Naive thymus-derived CD8-positive, alpha-beta T cell (primary cell): ENCODE measurements at regions not wholly inside any gene's neighbourhood (a gene's known extent, or its start where the extent isn't known, plus 50 kb on each side); places are given as distances from the start of the nearest gene placed in this dataset.

Experiments used
- ATAC-seq, 2 donors: fragments of 150-1000 bp; cut with Tn5 transposase in 1 of 2; sonication (Bioruptor Pico), chemical (Tn5 transposase) in 1 of 2; 1 replicate in 1 of 2; 2 replicates in 1 of 2; pipeline ENCODE4 v1.10.0; 2021; ENCODE audit warnings: mild to moderate bottlenecking in 2 of 2, moderate library complexity in 2 of 2
- POLR2A ChIA-PET: fragments of 350-600 bp; sonication (Branson Sonifier 250); formaldehyde crosslinking; loops from one replicate; lab custom pipeline; 2021; ENCODE audit warnings: antibody characterized with exemption; lab: Charles Lee
- DNase-seq, 10 donors: peaks; one replicate each; pipeline versions ENCODE4 v3.0.0 to v3.0.0-alpha.2; 2020 to 2022
- H3K27ac Mint-ChIP-seq, 10 donors: one replicate each; pipeline ENCODE4 v1.8.0; 2020 to 2022; ENCODE audit warnings: mild to moderate bottlenecking in 10 of 10, mixed read lengths in 10 of 10, moderate library complexity in 4 of 10, inconsistent platforms in 1 of 10
- H3K27me3 Mint-ChIP-seq, 5 donors: one replicate each; pipeline ENCODE4 v1.8.0; 2021 to 2022; ENCODE audit warnings: mixed read lengths in 5 of 5
- H3K36me3 Mint-ChIP-seq, 3 donors: one replicate each; pipeline ENCODE4 v1.8.0; 2020 to 2022; ENCODE audit warnings: mixed read lengths in 3 of 3, mild to moderate bottlenecking in 2 of 3, inconsistent platforms in 1 of 3
- H3K4me1 Mint-ChIP-seq, 4 donors: one replicate each; pipeline ENCODE4 v1.8.0; 2021 to 2022; ENCODE audit warnings: mixed read lengths in 4 of 4
- H3K4me3 Mint-ChIP-seq, 10 donors: one replicate each; pipeline ENCODE4 v1.8.0; 2020 to 2022; ENCODE audit warnings: mild to moderate bottlenecking in 10 of 10, mixed read lengths in 10 of 10, moderate library complexity in 6 of 10, inconsistent platforms in 1 of 10
- H3K9me3 Mint-ChIP-seq, 9 donors: one replicate each; pipeline ENCODE4 v1.8.0; 2020 to 2022; ENCODE audit warnings: mixed read lengths in 9 of 9, mild to moderate bottlenecking in 3 of 9, inconsistent platforms in 1 of 9, moderate library complexity in 1 of 9

DNA sequence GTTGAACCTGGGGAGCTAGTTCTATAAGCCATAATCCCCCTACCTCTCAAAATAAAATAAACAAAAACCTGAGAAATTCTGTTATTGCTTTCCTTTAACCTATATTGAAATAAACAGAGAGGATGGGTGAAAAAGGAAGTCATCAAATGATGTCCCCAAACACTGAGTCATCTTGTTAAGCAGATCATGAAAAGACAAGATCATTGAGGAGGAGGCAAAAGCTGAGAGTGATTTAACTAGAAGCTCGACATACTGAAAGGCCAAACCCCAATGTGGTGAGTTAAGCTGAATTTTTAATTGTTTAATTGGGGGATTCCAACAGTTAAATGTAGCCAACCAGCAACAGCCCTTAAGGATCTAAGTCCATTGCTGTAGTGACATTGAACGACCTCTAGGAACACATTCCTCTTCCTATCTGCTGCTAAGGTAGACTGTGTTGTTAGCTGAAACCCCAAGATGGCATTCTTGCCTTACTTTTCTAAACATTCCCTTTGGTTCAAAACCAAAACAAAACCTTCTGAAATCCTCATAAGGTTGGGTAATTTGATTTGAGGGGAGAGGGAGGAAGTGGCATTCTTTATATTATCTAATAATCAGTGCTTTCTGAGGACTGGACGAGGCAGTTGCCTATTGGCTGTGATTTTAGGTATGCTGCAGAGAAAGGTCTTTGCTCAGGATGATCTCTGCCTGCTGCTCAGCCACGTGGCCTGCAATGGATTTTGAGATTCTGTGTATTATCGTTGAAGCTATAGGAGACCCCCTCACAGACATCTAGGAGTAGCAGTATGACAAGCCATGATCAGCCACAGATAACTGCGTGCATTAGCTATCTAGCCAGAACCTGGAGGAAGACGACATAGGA, 62.7 kb upstream of the BNIP2 start:
- POLR2A ChIA-PET: interaction anchor here (0.6 to 1.7 kb wide), 5 partner anchors 38 to 375 kb away, joined by 3 to 11 read pairs (median 4); no protein-coding TSS in a partner anchor
- H3K27me3 Mint-ChIP-seq: peaks cover 0 to 5% (median 0%) of the 10 kb centered on the region in 5 donors
- no peaks in the 10 kb centered on the region for H3K9me3 Mint-ChIP-seq
- H3K4me3 Mint-ChIP-seq: peak overlapping the region in 1 of 10 donors; percentile 5
- DNase-seq (peak in 5 of 10 donors; percentile 18 to 75 (median 57)), ATAC-seq (peak; percentile 99 to 100)
- H3K27ac Mint-ChIP-seq: peak overlapping the region in 5 of 10 donors; percentile 1 to 28 (median 11)
- H3K4me1 Mint-ChIP-seq: peaks cover 2 to 16% (median 11%) of the 10 kb centered on the region in 4 donors
- no peaks in the 10 kb centered on the region for H3K36me3 Mint-ChIP-seq

GRCh38 chr15:59746777-59747176, 57.7 kb upstream of the BNIP2 start:
- Mint-ChIP-seq H3K27me3 (peaks cover 2 to 14% (median 7%) of the 10 kb centered on the region in 5 donors), H3K4me1 (peaks cover 0 to 3% (median 1%) of the 10 kb centered on the region in 4 donors), H3K4me3 (no peak overlapping the region), H3K36me3 (peaks cover 0 to 10% (median 9%) of the 10 kb centered on the region in 3 donors), H3K9me3 (peaks cover 0 to 16% (median 9%) of the 10 kb centered on the region in 9 donors), H3K27ac (no peak overlapping the region)
- DNase-seq: no peak
- no peak for ATAC-seq
- POLR2A ChIA-PET: interaction anchor here (0.6 kb wide), 1 partner anchor 22 kb away, joined by 3 read pairs; no protein-coding TSS in a partner anchor

DNA sequence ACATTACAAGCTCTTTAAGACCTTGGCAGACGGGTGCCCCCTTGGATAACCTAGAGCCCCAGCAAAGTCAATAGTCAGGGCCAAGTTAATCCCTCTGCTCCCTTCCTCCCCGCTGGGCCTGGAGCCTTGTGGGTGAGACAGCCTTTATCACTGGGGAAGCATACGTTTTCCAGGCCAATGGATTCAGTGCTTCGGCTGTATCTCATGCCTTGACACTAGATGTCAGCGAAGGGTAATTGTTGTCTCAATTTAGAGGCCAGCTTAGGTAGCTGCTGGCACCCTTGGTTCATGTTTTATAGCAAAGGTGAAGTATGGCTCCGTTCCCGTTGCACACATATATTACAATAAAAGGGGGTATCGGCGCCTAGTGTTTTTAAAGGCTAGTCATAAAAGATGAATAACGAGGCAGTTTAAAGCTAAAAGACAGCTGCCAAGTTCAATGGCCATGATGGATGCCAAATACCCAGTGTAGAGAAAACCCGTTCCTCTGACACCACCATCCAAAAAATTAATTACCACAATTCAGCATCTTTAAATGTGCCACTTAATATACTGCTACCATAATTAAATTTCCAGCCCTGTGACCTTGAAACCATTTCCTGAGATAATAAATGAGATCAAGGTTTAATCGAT, 52.3 kb upstream of the BNIP2 start:
- H3K4me1 Mint-ChIP-seq: no peaks in the 10 kb centered on the region
- peaks cover 0 to 15% (median 10%) of the 10 kb centered on the region in 5 donors for H3K27me3 Mint-ChIP-seq
- ATAC-seq (no peak), DNase-seq (peak in 1 of 10 donors; percentile 9)
- no peak overlapping the region for H3K4me3 Mint-ChIP-seq
- H3K36me3 Mint-ChIP-seq: peaks cover 0 to 10% (median 9%) of the 10 kb centered on the region in 3 donors
- H3K27ac Mint-ChIP-seq: no peak overlapping the region
- peaks cover 0 to 16% (median 9%) of the 10 kb centered on the region in 9 donors for H3K9me3 Mint-ChIP-seq
- POLR2A ChIA-PET: interaction anchor here (0.6 kb wide), 1 partner anchor 311 kb away, joined by 4 read pairs; no protein-coding TSS in a partner anchor

GRCh38 chr15:59739557-59740186, 50.6 kb upstream of the BNIP2 start:
- Mint-ChIP-seq H3K9me3 (peaks cover 0 to 14% (median 9%) of the 10 kb centered on the region in 9 donors), H3K4me1 (no peaks in the 10 kb centered on the region), H3K27ac (no peak overlapping the region), H3K4me3 (no peak overlapping the region), H3K27me3 (peaks cover 0 to 15% (median 6%) of the 10 kb centered on the region in 5 donors), H3K36me3 (peaks cover 0 to 10% (median 9%) of the 10 kb centered on the region in 3 donors)
- POLR2A ChIA-PET: no interaction called here
- ATAC-seq: no peak
- no peak for DNase-seq
